B cell (primary cell): ENCODE measurements at regions not wholly inside any gene's neighbourhood (a gene's known extent, or its start where the extent isn't known, plus 50 kb on each side); places are given as distances from the start of the nearest gene placed in this dataset.

Source experiments
- ATAC-seq: fragments of 200-7000 bp; cut with Tn5 transposase; one replicate; pipeline ENCODE4 v1.10.0; 2021; ENCODE audit warnings: low read depth, mild to moderate bottlenecking, moderate number of reproducible peaks, moderate library complexity
- CTCF ChIA-PET: fragments of 350-600 bp; sonication (Branson Sonifier 250); formaldehyde crosslinking; loops from one replicate; lab custom pipeline; 2021; ENCODE audit warnings: antibody characterized with exemption, inconsistent platforms; lab: Charles Lee
- POLR2A ChIA-PET: fragments of 350-600 bp; sonication (Branson Sonifier 250); formaldehyde crosslinking; loops from one replicate; lab custom pipeline; 2021; ENCODE audit warnings: antibody characterized with exemption; lab: Charles Lee
- DNase-seq: peaks from one replicate; pipeline ENCODE4 v3.0.0; 2013
- H2AFZ ChIP-seq: 2 replicates; pipeline ENCODE4 v1.6.1; 2012; ENCODE audit warnings: mild to moderate bottlenecking, low read depth, low read length; ENCODE audit not compliant: insufficient read depth, poor library complexity, severe bottlenecking
- H3K27ac ChIP-seq, 2 donors: 1 replicate in 1 of 2; 2 replicates in 1 of 2; pipeline ENCODE4 v1.5.1; 2012 to 2013; ENCODE audit warnings: low read length in 2 of 2, mild to moderate bottlenecking in 2 of 2, moderate library complexity in 1 of 2
- H3K27me3 ChIP-seq, 4 experiments: fragments of 200-600 bp in 1 of 4; sonication (generic) in 1 of 4; replicated peaks in 1 of 4; 1 replicate in 2 of 4; 2 replicates in 2 of 4; pipeline versions ENCODE4 v1.6.1 to v1.7.0; 2013 to 2016; ENCODE audit warnings: low read length in 3 of 4, mild to moderate bottlenecking in 2 of 4, mixed read lengths in 1 of 4, moderate library complexity in 1 of 4; ENCODE audit not compliant: insufficient read depth in 4 of 4, control insufficient read depth in 3 of 4; ENCODE audit errors: control extremely low read depth in 1 of 4
- H3K36me3 ChIP-seq, 2 experiments: replicated peaks in 1 of 2; 1 replicate in 1 of 2; 2 replicates in 1 of 2; pipeline versions ENCODE4 v1.6.1 to v1.7.1; 2013; ENCODE audit warnings: low read length in 1 of 2; ENCODE audit not compliant: insufficient read depth in 2 of 2, control insufficient read depth in 1 of 2; ENCODE audit errors: control extremely low read depth in 1 of 2, extremely low read depth in 1 of 2
- H3K4me1 ChIP-seq, 2 donors: fragments of 200-600 bp in 1 of 2; sonication (generic) in 1 of 2; 1 replicate in 1 of 2; 2 replicates in 1 of 2; pipeline versions ENCODE4 v1.5.1 to v1.6.1; 2013 to 2017; ENCODE audit warnings: low read length in 2 of 2; ENCODE audit not compliant: control insufficient read depth in 2 of 2, insufficient read depth in 2 of 2
- H3K4me2 ChIP-seq: replicated peaks from 2 replicates; pipeline ENCODE3; 2012; ENCODE audit warnings: mild to moderate bottlenecking, low read depth, low read length; ENCODE audit not compliant: poor library complexity, severe bottlenecking
- H3K4me3 ChIP-seq, 5 experiments: fragments of 200-600 bp in 1 of 5; sonication (generic) in 1 of 5; 1 replicate in 3 of 5; 2 replicates in 2 of 5; pipeline versions ENCODE4 v1.5.1 to v1.7.0; 2011 to 2016; ENCODE audit warnings: low read length in 4 of 5, mild to moderate bottlenecking in 4 of 5, low read depth in 2 of 5, control low read depth in 1 of 5, moderate library complexity in 1 of 5; ENCODE audit not compliant: insufficient read depth in 1 of 5; ENCODE audit errors: control extremely low read depth in 1 of 5, extremely low read depth in 1 of 5
- H3K79me2 ChIP-seq: fragments of 200-600 bp; sonication (generic); one replicate; pipeline ENCODE4 v1.6.0; 2016; ENCODE audit warnings: low read length; ENCODE audit not compliant: control insufficient read depth, insufficient read depth
- H3K9ac ChIP-seq: fragments of 200-600 bp; sonication (generic); 2 replicates; pipeline ENCODE4 v1.6.1; 2017; ENCODE audit warnings: mild to moderate bottlenecking, low read length, moderate library complexity
- H3K9me3 ChIP-seq, 3 donors: one replicate each; pipeline versions ENCODE4 v1.6.1 to v1.7.1; 2013; ENCODE audit warnings: low read length in 2 of 3; ENCODE audit not compliant: control insufficient read depth in 2 of 3, insufficient read depth in 1 of 3; ENCODE audit errors: control extremely low read depth in 1 of 3
- H4K20me1 ChIP-seq: 2 replicates; pipeline ENCODE4 v1.6.0; 2012; ENCODE audit warnings: mild to moderate bottlenecking, low read length; ENCODE audit not compliant: insufficient read depth, control insufficient read depth, poor library complexity, severe bottlenecking
- H3K27ac Mint-ChIP-seq: one replicate; pipeline ENCODE4 v1.8.0; 2021; ENCODE audit warnings: mixed read lengths
- H3K27me3 Mint-ChIP-seq: one replicate; pipeline ENCODE4 v1.8.0; 2021; ENCODE audit warnings: mixed read lengths
- H3K4me1 Mint-ChIP-seq: one replicate; pipeline ENCODE4 v1.8.0; 2021; ENCODE audit warnings: mixed read lengths
- H3K4me3 Mint-ChIP-seq: one replicate; pipeline ENCODE4 v1.8.0; 2021; ENCODE audit warnings: mixed read lengths
- H3K9me3 Mint-ChIP-seq: one replicate; pipeline ENCODE4 v1.8.0; 2022; ENCODE audit warnings: mixed read lengths; ENCODE audit not compliant: insufficient read depth
- EZH2 ChIP-seq: IDR thresholded peaks from 2 replicates; pipeline ENCODE4 v1.6.1; 2012; ENCODE audit warnings: borderline replicate concordance, low read depth, mild to moderate bottlenecking, moderate library complexity, low read length; ENCODE audit not compliant: insufficient read depth, poor library complexity, severe bottlenecking
- WGBS: methylation state at CpG from one replicate; pipeline ENCODE4 v1.1.5; 2013; ENCODE audit warnings: missing lambda C conversion rate; ENCODE audit not compliant: insufficient coverage; 5-methylcytosine and 5-hydroxymethylcytosine counted together
- intact Hi-C: fragments of 100-400 bp; cut with micrococcal nuclease; formaldehyde crosslinking; loops from one replicate; pipeline ENCODE4 v1.10.0; 2022
- TF ChIP-seq, protein P1 (sequence below): fragments of 200-600 bp; IDR thresholded peaks from one replicate; pipeline ENCODE4 v1.8.0; 2022; ENCODE audit warnings: antibody characterized with exemption, mild to moderate bottlenecking

DNA sequence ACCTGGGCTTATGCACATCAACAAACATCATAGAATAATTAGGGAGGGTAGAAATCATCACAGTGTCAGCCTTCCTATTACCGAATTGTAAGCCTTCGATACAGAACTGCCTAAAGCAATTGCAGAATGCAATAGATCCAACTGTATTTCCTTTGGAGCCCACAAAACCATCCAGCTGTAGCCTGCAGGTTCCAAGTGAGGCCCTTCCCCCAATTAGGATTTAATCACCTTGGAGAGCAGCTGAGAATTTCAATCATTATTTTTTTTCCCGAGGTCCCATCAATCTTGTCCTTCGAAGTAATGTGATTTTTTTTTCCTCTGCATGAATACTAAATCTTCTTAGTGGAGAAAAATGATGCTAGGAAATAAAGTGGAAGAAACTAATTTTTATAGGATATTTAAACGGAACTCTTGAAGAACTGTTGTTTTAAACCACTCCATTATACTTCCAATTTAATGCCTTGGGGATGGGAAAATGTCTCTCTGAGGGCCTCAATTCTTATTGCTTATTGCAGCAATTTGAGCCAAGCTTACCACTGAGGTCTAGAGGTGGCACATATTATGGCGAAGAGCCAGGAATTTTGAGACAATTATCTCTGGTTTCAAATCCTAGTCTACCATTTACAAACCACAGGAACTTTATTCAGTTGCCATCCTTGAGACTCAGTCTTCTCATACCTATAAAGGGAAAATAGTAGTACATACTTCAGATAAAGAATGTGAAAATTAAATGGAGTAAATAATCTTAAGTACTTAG, 953.4 kb upstream of the IGFBP7 start:
- H3K9ac ChIP-seq: no peak overlapping the region
- POLR2A ChIA-PET: no interaction called here

DNA sequence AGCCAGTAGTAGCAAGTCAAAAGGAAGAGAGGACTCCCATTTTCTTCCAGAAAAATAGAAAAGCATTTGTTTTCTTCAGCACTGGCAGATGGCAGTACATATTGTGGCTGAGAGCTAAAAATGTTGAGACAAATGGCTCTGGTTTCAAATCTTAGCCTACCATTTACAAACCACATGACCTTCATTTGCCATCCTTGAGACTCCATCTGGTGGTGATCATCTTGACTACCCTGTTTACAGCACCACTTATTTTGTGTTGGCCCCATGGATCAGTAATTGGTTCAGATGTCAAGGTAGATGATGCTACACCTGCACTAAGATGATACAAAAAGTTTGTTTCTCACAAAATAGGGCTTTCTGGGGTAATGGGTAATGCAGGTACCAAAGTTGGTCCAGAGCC, 951.8 kb upstream of the IGFBP7 start:
- TF ChIP-seq, protein P1, sequence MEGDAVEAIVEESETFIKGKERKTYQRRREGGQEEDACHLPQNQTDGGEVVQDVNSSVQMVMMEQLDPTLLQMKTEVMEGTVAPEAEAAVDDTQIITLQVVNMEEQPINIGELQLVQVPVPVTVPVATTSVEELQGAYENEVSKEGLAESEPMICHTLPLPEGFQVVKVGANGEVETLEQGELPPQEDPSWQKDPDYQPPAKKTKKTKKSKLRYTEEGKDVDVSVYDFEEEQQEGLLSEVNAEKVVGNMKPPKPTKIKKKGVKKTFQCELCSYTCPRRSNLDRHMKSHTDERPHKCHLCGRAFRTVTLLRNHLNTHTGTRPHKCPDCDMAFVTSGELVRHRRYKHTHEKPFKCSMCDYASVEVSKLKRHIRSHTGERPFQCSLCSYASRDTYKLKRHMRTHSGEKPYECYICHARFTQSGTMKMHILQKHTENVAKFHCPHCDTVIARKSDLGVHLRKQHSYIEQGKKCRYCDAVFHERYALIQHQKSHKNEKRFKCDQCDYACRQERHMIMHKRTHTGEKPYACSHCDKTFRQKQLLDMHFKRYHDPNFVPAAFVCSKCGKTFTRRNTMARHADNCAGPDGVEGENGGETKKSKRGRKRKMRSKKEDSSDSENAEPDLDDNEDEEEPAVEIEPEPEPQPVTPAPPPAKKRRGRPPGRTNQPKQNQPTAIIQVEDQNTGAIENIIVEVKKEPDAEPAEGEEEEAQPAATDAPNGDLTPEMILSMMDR: no peak
- no peak for TF ChIP-seq EZH2
- Mint-ChIP-seq H3K9me3 (no peaks in the 10 kb centered on the region), H3K27ac (no peak overlapping the region), H3K27me3 (no peaks in the 10 kb centered on the region), H3K4me1 (no peaks in the 10 kb centered on the region), H3K4me3 (no peak overlapping the region)
- Histone ChIP-seq H3K9me3 (no peaks in the 10 kb centered on the region), H4K20me1 (no peaks in the 10 kb centered on the region), H3K27me3 (no peaks in the 10 kb centered on the region), H3K9ac (no peak overlapping the region), H2AFZ (no peak overlapping the region), H3K27ac (no peak overlapping the region), H3K79me2 (no peaks in the 10 kb centered on the region), H3K36me3 (no peaks in the 10 kb centered on the region), H3K4me3 (no peak overlapping the region), H3K4me2 (no peak overlapping the region), H3K4me1 (no peaks in the 10 kb centered on the region)
- DNase-seq (no peak), ATAC-seq (no peak)
- CTCF ChIA-PET: no interaction called here
- intact Hi-C loops: no loop called here
- POLR2A ChIA-PET: no interaction called here

More for the DNA sequence above, 953.4 kb upstream of the IGFBP7 start:
- no peak overlapping the region for H2AFZ ChIP-seq
- H3K4me1 ChIP-seq: no peaks in the 10 kb centered on the region
- no peaks in the 10 kb centered on the region for H3K9me3 ChIP-seq
- H3K36me3 ChIP-seq: no peaks in the 10 kb centered on the region
- no peak overlapping the region for H3K4me3 ChIP-seq
- no peaks in the 10 kb centered on the region for H3K27me3 ChIP-seq
- intact Hi-C loops: no loop called here
- no peaks in the 10 kb centered on the region for H3K79me2 ChIP-seq
- H3K4me3 Mint-ChIP-seq: no peak overlapping the region
- no peaks in the 10 kb centered on the region for H3K27me3 Mint-ChIP-seq
- no peak overlapping the region for H3K27ac ChIP-seq
- DNase-seq: no peak
- H3K4me1 Mint-ChIP-seq: no peaks in the 10 kb centered on the region
- H3K27ac Mint-ChIP-seq: no peak overlapping the region
- 96% methylated on average over 3 of the region's 6 CpGs for WGBS
- H4K20me1 ChIP-seq: no peaks in the 10 kb centered on the region
- no peaks in the 10 kb centered on the region for H3K9me3 Mint-ChIP-seq
- CTCF ChIA-PET: no interaction called here
- no peak for ATAC-seq
- TF ChIP-seq EZH2: no peak
- TF ChIP-seq, protein P1: no peak
- no peak overlapping the region for H3K4me2 ChIP-seq
